OCI-LY1 (cell line): ENCODE measurements at regions not wholly inside any gene's neighbourhood (a gene's known extent, or its start where the extent isn't known, plus 50 kb on each side); places are given as distances from the start of the nearest gene placed in this dataset.
"Not testable (repeated sequence)": the region's sequence is repeated elsewhere in the genome, so short reads cannot be mapped to it uniquely, and the experiment has no call there.

Source experiments
- CTCF ChIP-seq: fragments of 200-600 bp; sonication (generic), shearing (Covaris generic); IDR thresholded peaks from 2 replicates; pipeline ENCODE4 v1.5.1; 2017; ENCODE audit warnings: mild to moderate bottlenecking, antibody characterized with exemption, low read length, moderate library complexity, mixed read lengths
- EZH2 ChIP-seq: fragments of 200-600 bp; sonication (generic), shearing (Covaris generic); IDR thresholded peaks from 2 replicates; pipeline ENCODE4 v1.8.0; 2017; ENCODE audit warnings: borderline replicate concordance, mixed run types, mild to moderate bottlenecking, antibody characterized with exemption, low read length, moderate library complexity, mixed read lengths

DNA sequence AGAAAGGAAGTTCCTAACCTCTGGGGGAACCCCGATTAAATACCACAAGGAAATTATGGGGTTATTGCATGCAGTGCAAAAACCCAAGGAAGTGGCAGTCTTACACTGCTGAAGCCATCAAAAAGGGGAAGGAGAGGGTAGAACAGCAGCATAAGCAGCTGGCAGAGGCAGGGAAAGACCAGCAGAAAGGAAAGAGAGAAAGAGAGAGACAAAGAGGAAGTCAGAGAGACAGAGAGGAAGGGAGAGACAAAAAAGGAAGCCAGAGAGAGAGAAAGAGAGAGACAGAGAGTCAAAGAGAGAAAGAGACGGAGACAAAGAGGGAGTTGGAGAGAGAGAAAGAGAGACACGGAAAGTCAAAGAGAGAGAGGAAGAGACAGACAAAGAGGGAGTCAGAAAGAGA, 689.1 kb downstream of the TFAP2A start:
- TF ChIP-seq CTCF, EZH2: not testable (repeated sequence)
